8988T (cell line): ENCODE measurements at regions not wholly inside any gene's neighbourhood (a gene's known extent, or its start where the extent isn't known, plus 50 kb on each side); places are given as distances from the start of the nearest gene placed in this dataset.
"Not testable (repeated sequence)": the region's sequence is repeated elsewhere in the genome, so short reads cannot be mapped to it uniquely, and the experiment has no call there.

Source experiments
- DNase-seq: peaks from one replicate; pipeline ENCODE4 v3.0.0; 2011

GRCh38 chr3:106486945-106487639 lies 618.3 kb upstream of the CBLB start:
- DNase-seq: not testable (repeated sequence)

GRCh38 chr3:106488331-106488730 lies 619.5 kb upstream of the CBLB start:
- no peak for DNase-seq

- DNase-seq: no peak
Measured at GRCh38 chr3:106491796-106492195, 623.0 kb upstream of the CBLB start.

- no peak for DNase-seq
Measured at GRCh38 chr3:106508331-106508893, 639.6 kb upstream of the CBLB start.

GRCh38 chr3:106510206-106510605 lies 641.4 kb upstream of the CBLB start:
- no peak for DNase-seq

- no peak for DNase-seq
Measured at GRCh38 chr3:106512846-106513245, 644.0 kb upstream of the CBLB start.

GRCh38 chr3:106514431-106514830 lies 645.6 kb upstream of the CBLB start:
- DNase-seq: no peak

- no peak for DNase-seq
Measured at GRCh38 chr3:106518516-106518915, 649.7 kb upstream of the CBLB start.

- DNase-seq: no peak
Measured at GRCh38 chr3:106522397-106522796, 653.6 kb upstream of the CBLB start.

GRCh38 chr3:106528932-106529331 lies 660.1 kb upstream of the CBLB start:
- no peak for DNase-seq

GRCh38 chr3:106529738-106530137 lies 660.9 kb upstream of the CBLB start:
- DNase-seq: no peak

- no peak for DNase-seq
Measured at GRCh38 chr3:106530367-106530766, 661.6 kb upstream of the CBLB start.

- DNase-seq: not testable (repeated sequence)
Measured at GRCh38 chr3:106531771-106532329, 663.0 kb upstream of the CBLB start.

GRCh38 chr3:106533093-106533787 lies 664.4 kb upstream of the CBLB start:
- no peak for DNase-seq

GRCh38 chr3:106533788-106534160 lies 665.0 kb upstream of the CBLB start:
- no peak for DNase-seq

- no peak for DNase-seq
Measured at GRCh38 chr3:106534206-106534605, 665.4 kb upstream of the CBLB start.

GRCh38 chr3:106540743-106541142 lies 671.9 kb upstream of the CBLB start:
- DNase-seq: no peak

- no peak for DNase-seq
Measured at GRCh38 chr3:106542101-106542769, 673.4 kb upstream of the CBLB start.

- DNase-seq: no peak
Measured at GRCh38 chr3:106552351-106553043, 683.7 kb upstream of the CBLB start.

- DNase-seq: no peak
Measured at GRCh38 chr3:106560451-106560966, 691.7 kb upstream of the CBLB start.

GRCh38 chr3:106566277-106566676 lies 697.5 kb upstream of the CBLB start:
- no peak for DNase-seq

- DNase-seq: no peak
Measured at GRCh38 chr3:106570426-106570825, 701.6 kb upstream of the CBLB start.

GRCh38 chr3:106573605-106574004 lies 704.8 kb upstream of the CBLB start:
- DNase-seq: no peak
